ENCODE measurements at regions not wholly inside any gene's neighbourhood (a gene's known extent, or its start where the extent isn't known, plus 50 kb on each side); places are given as distances from the start of the nearest gene placed in this dataset.
A peak's percentile ranks its signal among the peaks of the same experiment; 100 is the strongest.

- no peak overlapping the region for H3K4me3 Mint-ChIP-seq (ENCODE audit: unreplicated experiment)
- no peak overlapping the region for H3K27ac Mint-ChIP-seq (ENCODE audit: unreplicated experiment)
- H3K27me3 Mint-ChIP-seq (ENCODE audit: low read depth): peaks cover 4% of the 10 kb centered on the region
- H3K36me3 Mint-ChIP-seq (ENCODE audit: low read depth): peaks cover 4% of the 10 kb centered on the region
- H3K9me3 Mint-ChIP-seq (ENCODE audit: low read depth): peaks cover 8% of the 10 kb centered on the region
- H3K4me1 Mint-ChIP-seq (ENCODE audit: low read depth): peaks cover 33% of the 10 kb centered on the region
- DNase-seq (ENCODE audit: low spot score): no peak
- no peak for TF ChIP-seq CTCF (IDR thresholded peaks at IDR 0.05)
Observed at GRCh38 chr6:6780231-6780630, 191.7 kb downstream of the LY86 start.

GRCh38 chr6:6781172-6781872 lies 192.8 kb downstream of the LY86 start:
- peaks cover 7% of the 10 kb centered on the region for H3K9me3 Mint-ChIP-seq (ENCODE audit: low read depth)
- H3K36me3 Mint-ChIP-seq (ENCODE audit: low read depth): peaks cover 4% of the 10 kb centered on the region
- no peak overlapping the region for H3K4me3 Mint-ChIP-seq (ENCODE audit: unreplicated experiment)
- H3K27ac Mint-ChIP-seq (ENCODE audit: unreplicated experiment): peak overlapping the region; percentile 67
- H3K27me3 Mint-ChIP-seq (ENCODE audit: low read depth): peaks cover 2% of the 10 kb centered on the region
- no peak for DNase-seq (ENCODE audit: low spot score)
- peaks cover 35% of the 10 kb centered on the region for H3K4me1 Mint-ChIP-seq (ENCODE audit: low read depth)
- TF ChIP-seq CTCF (IDR thresholded peaks at IDR 0.05): no peak

- H3K36me3 Mint-ChIP-seq (ENCODE audit: low read depth): peaks cover under 1% of the 10 kb centered on the region
- no peak for TF ChIP-seq CTCF (IDR thresholded peaks at IDR 0.05)
- H3K27me3 Mint-ChIP-seq (ENCODE audit: low read depth): peaks cover 1% of the 10 kb centered on the region
- H3K9me3 Mint-ChIP-seq (ENCODE audit: low read depth): peaks cover 2% of the 10 kb centered on the region
- H3K4me1 Mint-ChIP-seq (ENCODE audit: low read depth): peaks cover 35% of the 10 kb centered on the region
- no peak overlapping the region for H3K4me3 Mint-ChIP-seq (ENCODE audit: unreplicated experiment)
- peak overlapping the region; percentile 13 for H3K27ac Mint-ChIP-seq (ENCODE audit: unreplicated experiment)
- DNase-seq (ENCODE audit: low spot score): no peak
Observed at GRCh38 chr6:6781873-6782227, 193.3 kb downstream of the LY86 start.

- H3K4me3 Mint-ChIP-seq (ENCODE audit: unreplicated experiment): no peak overlapping the region
- no peak for DNase-seq (ENCODE audit: low spot score)
- no peaks in the 10 kb centered on the region for H3K9me3 Mint-ChIP-seq (ENCODE audit: low read depth)
- H3K27me3 Mint-ChIP-seq (ENCODE audit: low read depth): no peaks in the 10 kb centered on the region
- H3K4me1 Mint-ChIP-seq (ENCODE audit: low read depth): peaks cover 35% of the 10 kb centered on the region
- no peak for TF ChIP-seq CTCF (IDR thresholded peaks at IDR 0.05)
- H3K36me3 Mint-ChIP-seq (ENCODE audit: low read depth): no peaks in the 10 kb centered on the region
- no peak overlapping the region for H3K27ac Mint-ChIP-seq (ENCODE audit: unreplicated experiment)
Observed at GRCh38 chr6:6783721-6784120, 195.2 kb downstream of the LY86 start.

GRCh38 chr6:6784514-6785162 lies 196.1 kb downstream of the LY86 start:
- Mint-ChIP-seq H3K4me3 (ENCODE audit: unreplicated experiment) (no peak overlapping the region), H3K9me3 (ENCODE audit: low read depth) (no peaks in the 10 kb centered on the region), H3K27ac (ENCODE audit: unreplicated experiment) (peak overlapping the region; percentile 7), H3K36me3 (ENCODE audit: low read depth) (no peaks in the 10 kb centered on the region), H3K4me1 (ENCODE audit: low read depth) (peaks cover 35% of the 10 kb centered on the region), H3K27me3 (ENCODE audit: low read depth) (no peaks in the 10 kb centered on the region)
- no peak for DNase-seq (ENCODE audit: low spot score)
- no peak for TF ChIP-seq CTCF (IDR thresholded peaks at IDR 0.05)
